GM23338 (cell line): ENCODE measurements at regions not wholly inside any gene's neighbourhood (a gene's known extent, or its start where the extent isn't known, plus 50 kb on each side); places are given as distances from the start of the nearest gene placed in this dataset.

Experiments
- ATAC-seq: fragments of 200-7000 bp; cut with Tn5 transposase; 3 replicates; pipeline ENCODE4 v1.9.1; 2020
- DNase-seq: peaks from one replicate; pipeline ENCODE4 v3.0.0-alpha.2; 2015; ENCODE audit warnings: low spot score
- H2AFZ ChIP-seq: fragments of 200-600 bp; sonication (generic); 2 replicates; pipeline ENCODE4 v1.8.0; 2016; ENCODE audit warnings: antibody characterized with exemption, mild to moderate bottlenecking, moderate library complexity
- H3F3A ChIP-seq: fragments of 200-600 bp; sonication (generic); replicated peaks from 2 replicates; pipeline ENCODE4 v1.8.0; 2017; ENCODE audit warnings: antibody characterized with exemption, mixed run types, low read depth
- H3K27ac ChIP-seq: fragments of 200-600 bp; sonication (generic); 2 replicates; pipeline ENCODE4 v1.6.1; 2016; ENCODE audit warnings: low read depth
- H3K27me3 ChIP-seq: fragments of 200-600 bp; sonication (generic); 2 replicates; pipeline ENCODE4 v1.8.0; 2016; ENCODE audit warnings: mild to moderate bottlenecking, mixed run types, moderate library complexity; ENCODE audit not compliant: insufficient read depth
- H3K36me3 ChIP-seq: fragments of 200-600 bp; sonication (generic); 2 replicates; pipeline ENCODE4 v1.8.0; 2016; ENCODE audit warnings: mild to moderate bottlenecking; ENCODE audit not compliant: insufficient read depth
- H3K4me1 ChIP-seq: fragments of 200-600 bp; sonication (generic); 2 replicates; pipeline ENCODE4 v1.8.0; 2016; ENCODE audit warnings: mild to moderate bottlenecking, moderate library complexity; ENCODE audit not compliant: insufficient read depth
- H3K4me2 ChIP-seq: fragments of 200-600 bp; sonication (generic); 2 replicates; pipeline ENCODE4 v1.7.1; 2017; ENCODE audit warnings: mixed run types
- H3K4me3 ChIP-seq: fragments of 200-600 bp; sonication (generic); 2 replicates; pipeline ENCODE4 v1.6.1; 2016; ENCODE audit warnings: mixed run types
- H3K79me2 ChIP-seq: fragments of 200-600 bp; sonication (generic); replicated peaks from 2 replicates; pipeline ENCODE4 v1.8.0; 2017; ENCODE audit warnings: mild to moderate bottlenecking; ENCODE audit not compliant: insufficient read depth
- H3K9me2 ChIP-seq: fragments of 200-600 bp; sonication (generic); 2 replicates; pipeline ENCODE4 v1.8.0; 2017; ENCODE audit not compliant: insufficient read depth
- H4K20me1 ChIP-seq: fragments of 200-600 bp; sonication (generic); replicated peaks from 2 replicates; pipeline ENCODE4 v1.8.0; 2017; ENCODE audit warnings: mild to moderate bottlenecking; ENCODE audit not compliant: insufficient read depth
- H3K27ac Mint-ChIP-seq: 2 replicates; pipeline ENCODE4 v1.8.0; 2020; ENCODE audit warnings: inconsistent platforms, mild to moderate bottlenecking, moderate library complexity, mixed read lengths
- H3K27me3 Mint-ChIP-seq: 3 replicates; pipeline ENCODE4 v1.8.0; 2022; ENCODE audit warnings: low read depth, mild to moderate bottlenecking, moderate library complexity, mixed read lengths, inconsistent platforms; ENCODE audit not compliant: insufficient read depth, poor library complexity
- H3K36me3 Mint-ChIP-seq: 3 replicates; pipeline ENCODE4 v1.8.0; 2021; ENCODE audit warnings: low read depth, mild to moderate bottlenecking, inconsistent platforms, moderate library complexity, mixed read lengths
- H3K4me1 Mint-ChIP-seq: 3 replicates; pipeline ENCODE4 v1.8.0; 2020; ENCODE audit warnings: mild to moderate bottlenecking, inconsistent platforms, mixed read lengths
- H3K4me3 Mint-ChIP-seq: 3 replicates; pipeline ENCODE4 v1.8.0; 2021; ENCODE audit warnings: moderate library complexity, mild to moderate bottlenecking, inconsistent platforms, mixed read lengths
- H3K9me3 Mint-ChIP-seq: 3 replicates; pipeline ENCODE4 v1.8.0; 2020; ENCODE audit warnings: moderate library complexity, mild to moderate bottlenecking, inconsistent platforms, mixed read lengths
- EZH2 ChIP-seq: fragments of 200-600 bp; sonication (generic); IDR thresholded peaks from one replicate; pipeline ENCODE4 v1.8.0; 2017; ENCODE audit warnings: antibody characterized with exemption, mild to moderate bottlenecking, low read depth; ENCODE audit not compliant: unreplicated experiment
- EZH2phosphoT487 ChIP-seq: fragments of 200-600 bp; sonication (generic); IDR thresholded peaks from one replicate; pipeline ENCODE4 v1.8.1; 2018; ENCODE audit warnings: antibody characterized with exemption; ENCODE audit not compliant: unreplicated experiment
- NANOG ChIP-seq: IDR thresholded peaks from 2 replicates; pipeline ENCODE4 v1.6.1; 2016; ENCODE audit warnings: antibody characterized with exemption, borderline replicate concordance
- STAT1 ChIP-seq: IDR thresholded peaks from one replicate; pipeline ENCODE4 v1.6.1; 2016; ENCODE audit warnings: antibody characterized with exemption; ENCODE audit not compliant: unreplicated experiment
- ZNF331 ChIP-seq: fragments of 250-450 bp; sonication (Bioruptor Pico); IDR thresholded peaks from 2 replicates; pipeline ENCODE4 v1.5.0; 2020; ENCODE audit warnings: low read depth, mild to moderate bottlenecking, moderate library complexity
- TF ChIP-seq, protein P1 (sequence below): fragments of 250-450 bp; sonication (Bioruptor Pico); IDR thresholded peaks from 2 replicates; pipeline ENCODE4 v1.5.0; 2020; ENCODE audit warnings: mild to moderate bottlenecking, moderate library complexity
- TF ChIP-seq, protein P2 (sequence below): IDR thresholded peaks from one replicate; pipeline ENCODE4 v1.6.1; 2018; ENCODE audit warnings: antibody characterized with exemption; ENCODE audit not compliant: unreplicated experiment
- TF ChIP-seq, protein P3 (sequence below): IDR thresholded peaks from 2 replicates; pipeline ENCODE4 v1.6.1; 2016; ENCODE audit warnings: antibody characterized with exemption

DNA sequence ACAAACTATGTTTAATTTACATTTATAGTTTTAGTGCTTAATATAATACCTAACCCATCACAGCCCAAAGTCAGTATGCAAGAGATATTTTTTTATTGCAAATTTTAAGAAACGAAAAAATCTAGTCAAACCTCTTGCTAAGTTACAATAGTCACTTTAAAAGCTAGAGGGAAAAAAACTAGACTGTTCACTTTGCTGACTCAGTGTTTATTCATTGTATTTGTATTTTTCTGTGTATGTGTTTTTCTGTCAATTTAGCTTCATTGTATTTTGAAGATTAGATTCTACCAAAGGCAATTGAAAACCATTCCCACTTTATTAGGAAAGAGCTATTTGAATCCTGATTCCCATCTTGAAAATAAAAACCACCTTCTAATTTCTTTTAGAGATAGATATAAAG is 891.5 kb downstream of the SLC16A7 start (continued):
- TF ChIP-seq, protein P1, sequence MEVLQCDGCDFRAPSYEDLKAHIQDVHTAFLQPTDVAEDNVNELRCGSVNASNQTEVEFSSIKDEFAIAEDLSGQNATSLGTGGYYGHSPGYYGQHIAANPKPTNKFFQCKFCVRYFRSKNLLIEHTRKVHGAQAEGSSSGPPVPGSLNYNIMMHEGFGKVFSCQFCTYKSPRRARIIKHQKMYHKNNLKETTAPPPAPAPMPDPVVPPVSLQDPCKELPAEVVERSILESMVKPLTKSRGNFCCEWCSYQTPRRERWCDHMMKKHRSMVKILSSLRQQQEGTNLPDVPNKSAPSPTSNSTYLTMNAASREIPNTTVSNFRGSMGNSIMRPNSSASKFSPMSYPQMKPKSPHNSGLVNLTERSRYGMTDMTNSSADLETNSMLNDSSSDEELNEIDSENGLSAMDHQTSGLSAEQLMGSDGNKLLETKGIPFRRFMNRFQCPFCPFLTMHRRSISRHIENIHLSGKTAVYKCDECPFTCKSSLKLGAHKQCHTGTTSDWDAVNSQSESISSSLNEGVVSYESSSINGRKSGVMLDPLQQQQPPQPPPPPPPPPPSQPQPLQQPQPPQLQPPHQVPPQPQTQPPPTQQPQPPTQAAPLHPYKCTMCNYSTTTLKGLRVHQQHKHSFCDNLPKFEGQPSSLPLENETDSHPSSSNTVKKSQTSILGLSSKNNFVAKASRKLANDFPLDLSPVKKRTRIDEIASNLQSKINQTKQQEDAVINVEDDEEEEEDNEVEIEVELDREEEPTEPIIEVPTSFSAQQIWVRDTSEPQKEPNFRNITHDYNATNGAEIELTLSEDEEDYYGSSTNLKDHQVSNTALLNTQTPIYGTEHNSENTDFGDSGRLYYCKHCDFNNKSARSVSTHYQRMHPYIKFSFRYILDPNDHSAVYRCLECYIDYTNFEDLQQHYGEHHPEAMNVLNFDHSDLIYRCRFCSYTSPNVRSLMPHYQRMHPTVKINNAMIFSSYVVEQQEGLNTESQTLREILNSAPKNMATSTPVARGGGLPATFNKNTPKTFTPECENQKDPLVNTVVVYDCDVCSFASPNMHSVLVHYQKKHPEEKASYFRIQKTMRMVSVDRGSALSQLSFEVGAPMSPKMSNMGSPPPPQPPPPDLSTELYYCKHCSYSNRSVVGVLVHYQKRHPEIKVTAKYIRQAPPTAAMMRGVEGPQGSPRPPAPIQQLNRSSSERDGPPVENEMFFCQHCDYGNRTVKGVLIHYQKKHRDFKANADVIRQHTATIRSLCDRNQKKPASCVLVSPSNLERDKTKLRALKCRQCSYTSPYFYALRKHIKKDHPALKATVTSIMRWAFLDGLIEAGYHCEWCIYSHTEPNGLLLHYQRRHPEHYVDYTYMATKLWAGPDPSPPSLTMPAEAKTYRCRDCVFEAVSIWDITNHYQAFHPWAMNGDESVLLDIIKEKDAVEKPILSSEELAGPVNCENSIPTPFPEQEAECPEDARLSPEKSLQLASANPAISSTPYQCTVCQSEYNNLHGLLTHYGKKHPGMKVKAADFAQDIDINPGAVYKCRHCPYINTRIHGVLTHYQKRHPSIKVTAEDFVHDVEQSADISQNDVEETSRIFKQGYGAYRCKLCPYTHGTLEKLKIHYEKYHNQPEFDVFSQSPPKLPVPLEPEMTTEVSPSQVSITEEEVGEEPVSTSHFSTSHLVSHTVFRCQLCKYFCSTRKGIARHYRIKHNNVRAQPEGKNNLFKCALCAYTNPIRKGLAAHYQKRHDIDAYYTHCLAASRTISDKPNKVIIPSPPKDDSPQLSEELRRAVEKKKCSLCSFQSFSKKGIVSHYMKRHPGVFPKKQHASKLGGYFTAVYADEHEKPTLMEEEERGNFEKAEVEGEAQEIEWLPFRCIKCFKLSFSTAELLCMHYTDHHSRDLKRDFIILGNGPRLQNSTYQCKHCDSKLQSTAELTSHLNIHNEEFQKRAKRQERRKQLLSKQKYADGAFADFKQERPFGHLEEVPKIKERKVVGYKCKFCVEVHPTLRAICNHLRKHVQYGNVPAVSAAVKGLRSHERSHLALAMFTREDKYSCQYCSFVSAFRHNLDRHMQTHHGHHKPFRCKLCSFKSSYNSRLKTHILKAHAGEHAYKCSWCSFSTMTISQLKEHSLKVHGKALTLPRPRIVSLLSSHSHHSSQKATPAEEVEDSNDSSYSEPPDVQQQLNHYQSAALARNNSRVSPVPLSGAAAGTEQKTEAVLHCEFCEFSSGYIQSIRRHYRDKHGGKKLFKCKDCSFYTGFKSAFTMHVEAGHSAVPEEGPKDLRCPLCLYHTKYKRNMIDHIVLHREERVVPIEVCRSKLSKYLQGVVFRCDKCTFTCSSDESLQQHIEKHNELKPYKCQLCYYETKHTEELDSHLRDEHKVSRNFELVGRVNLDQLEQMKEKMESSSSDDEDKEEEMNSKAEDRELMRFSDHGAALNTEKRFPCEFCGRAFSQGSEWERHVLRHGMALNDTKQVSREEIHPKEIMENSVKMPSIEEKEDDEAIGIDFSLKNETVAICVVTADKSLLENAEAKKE (CRISPR knock-in tag), result no peak
- TF ChIP-seq EZH2, result no peak
- TF ChIP-seq, protein P2, sequence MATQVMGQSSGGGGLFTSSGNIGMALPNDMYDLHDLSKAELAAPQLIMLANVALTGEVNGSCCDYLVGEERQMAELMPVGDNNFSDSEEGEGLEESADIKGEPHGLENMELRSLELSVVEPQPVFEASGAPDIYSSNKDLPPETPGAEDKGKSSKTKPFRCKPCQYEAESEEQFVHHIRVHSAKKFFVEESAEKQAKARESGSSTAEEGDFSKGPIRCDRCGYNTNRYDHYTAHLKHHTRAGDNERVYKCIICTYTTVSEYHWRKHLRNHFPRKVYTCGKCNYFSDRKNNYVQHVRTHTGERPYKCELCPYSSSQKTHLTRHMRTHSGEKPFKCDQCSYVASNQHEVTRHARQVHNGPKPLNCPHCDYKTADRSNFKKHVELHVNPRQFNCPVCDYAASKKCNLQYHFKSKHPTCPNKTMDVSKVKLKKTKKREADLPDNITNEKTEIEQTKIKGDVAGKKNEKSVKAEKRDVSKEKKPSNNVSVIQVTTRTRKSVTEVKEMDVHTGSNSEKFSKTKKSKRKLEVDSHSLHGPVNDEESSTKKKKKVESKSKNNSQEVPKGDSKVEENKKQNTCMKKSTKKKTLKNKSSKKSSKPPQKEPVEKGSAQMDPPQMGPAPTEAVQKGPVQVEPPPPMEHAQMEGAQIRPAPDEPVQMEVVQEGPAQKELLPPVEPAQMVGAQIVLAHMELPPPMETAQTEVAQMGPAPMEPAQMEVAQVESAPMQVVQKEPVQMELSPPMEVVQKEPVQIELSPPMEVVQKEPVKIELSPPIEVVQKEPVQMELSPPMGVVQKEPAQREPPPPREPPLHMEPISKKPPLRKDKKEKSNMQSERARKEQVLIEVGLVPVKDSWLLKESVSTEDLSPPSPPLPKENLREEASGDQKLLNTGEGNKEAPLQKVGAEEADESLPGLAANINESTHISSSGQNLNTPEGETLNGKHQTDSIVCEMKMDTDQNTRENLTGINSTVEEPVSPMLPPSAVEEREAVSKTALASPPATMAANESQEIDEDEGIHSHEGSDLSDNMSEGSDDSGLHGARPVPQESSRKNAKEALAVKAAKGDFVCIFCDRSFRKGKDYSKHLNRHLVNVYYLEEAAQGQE, result no peak
- no peak for TF ChIP-seq ZNF331 (CRISPR knock-in tag)

DNA sequence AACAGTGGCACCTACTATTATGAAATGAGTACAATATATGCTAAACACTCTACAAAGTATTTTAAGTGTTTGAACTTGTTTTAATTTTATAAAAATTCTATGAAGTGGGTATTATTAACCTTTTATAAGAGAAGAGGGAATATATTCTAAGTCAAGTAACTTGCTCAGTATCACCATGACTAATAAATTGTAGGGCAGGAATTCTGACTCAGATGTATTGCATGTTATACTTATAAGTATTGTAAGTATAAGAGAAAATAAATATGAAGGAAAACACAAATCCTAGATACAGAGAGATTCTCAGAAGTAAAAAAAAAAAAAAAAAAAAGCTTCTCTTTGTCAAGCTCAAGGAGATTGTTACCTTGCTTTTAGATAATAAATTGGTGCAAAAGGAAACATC is 893.2 kb downstream of the SLC16A7 start:
- Mint-ChIP-seq H3K9me3 (no peaks in the 10 kb centered on the region), H3K4me1 (peaks cover under 1% of the 10 kb centered on the region; the same call in 2 of the 3 replicates), H3K36me3 (no peaks in the 10 kb centered on the region), H3K4me3 (no peak overlapping the region), H3K27me3 (no peaks in the 10 kb centered on the region), H3K27ac (no peak overlapping the region)
- no peaks in the 10 kb centered on the region for H3F3A ChIP-seq
- H3K9me2 ChIP-seq, result 0 out of 2 replicates have a peak, but pooled peaks cover 7% of the 10 kb centered on the region
- no peaks in the 10 kb centered on the region for H4K20me1 ChIP-seq
- no peak for DNase-seq
- H3K79me2 ChIP-seq, result no peaks in the 10 kb centered on the region
- H3K27ac ChIP-seq, result no peak overlapping the region
- no peak overlapping the region for H2AFZ ChIP-seq
- ATAC-seq, result no peak
- no peaks in the 10 kb centered on the region; the same call in 1 of the 2 replicates for H3K4me1 ChIP-seq
- no peak overlapping the region for H3K4me3 ChIP-seq
- H3K36me3 ChIP-seq, result no peaks in the 10 kb centered on the region
- H3K27me3 ChIP-seq, result no peaks in the 10 kb centered on the region
- H3K4me2 ChIP-seq, result no peak overlapping the region
- TF ChIP-seq STAT1 (no peak), EZH2phosphoT487 (no peak), NANOG (no peak)
- TF ChIP-seq, protein P2, result no peak
- TF ChIP-seq, protein P3, sequence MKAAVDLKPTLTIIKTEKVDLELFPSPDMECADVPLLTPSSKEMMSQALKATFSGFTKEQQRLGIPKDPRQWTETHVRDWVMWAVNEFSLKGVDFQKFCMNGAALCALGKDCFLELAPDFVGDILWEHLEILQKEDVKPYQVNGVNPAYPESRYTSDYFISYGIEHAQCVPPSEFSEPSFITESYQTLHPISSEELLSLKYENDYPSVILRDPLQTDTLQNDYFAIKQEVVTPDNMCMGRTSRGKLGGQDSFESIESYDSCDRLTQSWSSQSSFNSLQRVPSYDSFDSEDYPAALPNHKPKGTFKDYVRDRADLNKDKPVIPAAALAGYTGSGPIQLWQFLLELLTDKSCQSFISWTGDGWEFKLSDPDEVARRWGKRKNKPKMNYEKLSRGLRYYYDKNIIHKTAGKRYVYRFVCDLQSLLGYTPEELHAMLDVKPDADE, result no peak
